EL (cell line): ENCODE measurements at regions not wholly inside any gene's neighbourhood (a gene's known extent, or its start where the extent isn't known, plus 50 kb on each side); places are given as distances from the start of the nearest gene placed in this dataset.
"Not testable (repeated sequence)": the region's sequence is repeated elsewhere in the genome, so short reads cannot be mapped to it uniquely, and the experiment has no call there.

Experiments
- DNase-seq: peaks from one replicate; pipeline ENCODE4 v3.0.0-alpha.2; 2016

DNA sequence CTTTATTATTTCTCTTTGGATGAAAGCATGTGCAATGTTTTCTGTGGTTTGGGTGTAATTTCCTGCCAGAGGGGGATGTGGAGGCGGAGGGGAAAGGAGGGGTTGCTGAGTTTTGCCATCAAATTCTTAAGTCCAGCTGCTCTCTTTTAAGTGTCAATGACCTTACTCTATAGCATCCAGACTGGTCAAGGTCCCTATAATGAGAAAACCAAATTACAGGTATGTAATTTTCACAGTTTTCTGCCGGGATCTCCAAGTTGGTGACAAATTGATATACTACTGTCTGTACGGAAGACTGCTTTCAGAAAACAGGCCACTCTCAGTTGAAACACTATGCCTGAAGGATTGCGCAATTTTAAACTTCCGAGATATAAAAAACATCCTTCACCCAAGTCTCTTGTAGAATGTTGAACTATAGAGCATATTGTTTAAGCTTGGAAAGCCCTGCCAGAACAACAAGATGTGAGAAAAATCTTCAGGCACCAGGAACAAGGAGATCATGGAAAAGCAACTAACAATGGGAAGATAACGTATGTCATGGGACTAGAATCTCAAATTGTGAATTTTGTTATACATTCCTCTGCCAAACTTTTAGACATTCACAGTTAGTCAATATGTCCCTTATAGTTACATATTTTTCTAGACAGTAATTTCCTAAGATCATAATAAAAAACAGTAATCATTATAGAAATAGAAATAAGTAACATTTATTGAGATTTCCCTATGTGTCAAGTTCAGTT, 300.7 kb upstream of the SATB1 start:
- DNase-seq: no peak

DNA sequence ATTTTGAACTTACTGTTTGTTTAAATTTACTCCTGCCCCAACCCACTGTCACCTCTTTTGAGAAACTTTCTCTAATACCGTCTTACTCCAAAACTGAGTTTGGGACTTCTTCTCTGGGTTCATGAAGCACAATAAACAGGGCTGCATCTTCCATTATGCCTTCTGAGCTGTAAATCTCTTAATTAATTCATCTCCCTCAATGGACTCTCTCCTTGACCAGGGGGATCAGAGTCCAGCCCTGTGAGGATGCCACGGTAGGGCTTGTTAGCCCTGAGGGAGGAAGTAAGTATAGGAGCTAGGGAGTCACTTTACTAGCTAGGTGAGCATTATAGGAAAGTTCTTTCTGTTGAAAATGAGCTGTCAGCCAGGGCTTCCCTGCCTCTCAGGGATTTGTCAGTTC, 299.3 kb upstream of the SATB1 start:
- no peak for DNase-seq

DNA sequence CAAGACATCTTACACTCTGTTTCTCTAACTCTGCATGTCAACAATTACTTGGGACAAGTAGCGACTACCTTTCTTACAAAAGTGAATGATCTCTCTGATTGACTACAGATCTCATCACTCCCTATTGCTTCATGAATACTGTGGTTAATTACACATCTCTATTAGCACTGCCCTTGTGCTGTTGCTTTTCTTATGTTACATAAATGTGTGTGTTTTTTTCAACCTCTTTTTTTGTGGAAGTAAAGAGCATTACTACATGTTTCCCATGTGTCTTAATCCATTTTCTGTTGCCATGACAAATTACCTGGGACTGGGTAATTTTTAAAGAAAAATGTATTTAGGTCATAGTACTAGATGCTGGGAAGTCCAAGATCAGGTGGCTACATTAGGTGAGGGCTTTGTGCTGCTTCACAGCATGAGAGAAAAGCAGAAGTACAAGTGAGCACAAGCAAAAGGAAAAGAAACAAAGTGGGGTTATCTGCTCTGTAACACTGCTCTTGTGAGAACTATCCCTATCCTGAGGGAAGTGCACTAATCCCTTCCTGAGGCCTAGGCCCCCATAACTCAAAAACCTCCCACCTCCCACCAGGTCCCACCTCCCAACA, 298.2 kb upstream of the SATB1 start:
- DNase-seq: no peak

DNA sequence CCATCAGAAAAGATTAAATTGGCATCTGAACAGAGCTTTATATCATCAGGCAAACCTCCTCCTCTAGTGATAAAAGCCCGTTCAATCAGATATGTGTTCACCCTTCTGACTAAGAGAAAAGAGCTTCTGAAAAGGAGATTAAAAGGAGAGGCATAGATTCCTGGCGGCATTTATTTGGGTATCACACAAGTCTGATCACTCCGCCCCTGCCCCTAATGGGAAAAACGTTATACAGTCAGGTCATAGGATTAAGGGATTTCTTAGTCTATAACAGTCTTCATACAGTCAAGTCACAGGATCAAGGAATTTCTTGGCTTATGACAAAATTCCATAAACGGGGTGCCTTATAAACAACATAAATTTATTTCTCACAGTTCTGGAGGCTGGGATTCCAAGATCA, 295.4 kb upstream of the SATB1 start:
- DNase-seq: no peak

DNA sequence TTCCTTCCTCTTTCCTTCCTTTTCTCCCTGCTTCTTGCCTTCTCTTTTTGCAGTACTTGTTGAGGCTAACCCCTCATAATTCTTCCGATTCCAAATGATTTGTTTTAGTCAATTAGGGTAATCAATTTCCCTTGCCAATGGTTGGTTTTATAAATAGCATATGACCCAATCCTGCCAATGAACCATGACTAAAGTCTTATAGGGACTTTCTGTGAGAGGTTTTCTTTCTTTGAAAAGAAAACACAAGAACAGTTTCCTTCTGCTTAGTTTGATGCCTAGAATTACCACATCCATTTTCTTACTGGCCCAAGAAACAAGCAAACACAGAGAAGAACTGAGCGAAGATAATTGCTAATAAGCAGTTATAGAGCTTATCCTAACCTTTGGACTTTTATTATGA, 292.5 kb upstream of the SATB1 start:
- DNase-seq: no peak

DNA sequence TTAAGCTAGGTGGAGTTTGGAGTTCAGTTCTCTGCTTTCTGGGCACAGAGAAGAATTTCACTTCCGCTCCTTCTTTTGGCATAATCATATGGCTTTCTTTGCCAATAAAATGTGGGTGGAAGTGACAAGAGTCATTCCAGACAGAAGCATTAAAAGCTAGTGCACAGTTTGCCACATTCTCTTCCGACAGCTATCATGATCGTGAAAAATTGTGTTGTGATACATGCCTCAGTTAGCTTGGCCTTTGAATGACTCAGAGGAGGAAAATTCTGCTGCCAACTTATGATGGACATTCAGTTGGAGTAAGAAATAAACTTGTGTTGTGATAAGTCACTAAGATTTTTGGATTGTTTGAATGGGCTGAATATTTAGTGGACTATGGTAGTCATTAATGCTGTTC, 291.7 kb upstream of the SATB1 start:
- DNase-seq: no peak

DNA sequence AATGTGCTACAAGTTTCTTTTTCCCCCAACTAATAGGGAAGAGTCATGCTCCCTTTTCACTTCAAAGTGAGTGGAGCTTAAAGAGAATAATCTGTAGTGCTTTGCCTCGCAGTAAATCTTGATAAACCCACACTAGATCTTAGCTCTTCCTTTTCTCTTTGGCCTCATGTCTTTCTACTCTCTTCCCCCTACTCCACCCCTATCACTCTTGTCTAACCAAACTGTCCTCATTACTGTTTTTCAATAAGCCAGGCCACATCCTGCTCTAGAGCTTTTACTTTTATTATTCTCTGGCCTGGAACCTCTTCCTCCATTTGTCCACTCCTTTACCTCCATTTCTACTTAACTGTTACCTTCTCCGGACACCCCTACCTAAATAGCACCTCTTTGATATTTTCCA, 291.0 kb upstream of the SATB1 start:
- DNase-seq: no peak

DNA sequence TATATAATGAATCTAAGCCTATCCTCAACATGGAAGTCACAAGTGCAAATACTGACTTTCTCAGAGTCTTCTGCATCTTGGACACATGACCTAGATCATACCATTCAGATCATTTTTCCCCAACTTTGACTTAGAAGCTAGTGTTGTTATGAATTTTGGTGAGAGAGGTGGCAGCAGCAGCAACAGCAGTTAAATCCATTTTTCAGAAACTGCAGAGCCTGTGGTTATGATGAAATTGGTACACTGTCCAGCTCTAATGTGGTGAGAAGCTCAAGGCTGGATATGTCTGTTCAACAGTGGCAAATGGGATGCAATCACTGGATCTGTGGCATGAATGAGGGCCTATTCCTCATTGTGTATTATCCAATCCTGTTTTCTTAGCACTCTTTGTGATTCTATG, 290.1 kb upstream of the SATB1 start:
- no peak for DNase-seq

DNA sequence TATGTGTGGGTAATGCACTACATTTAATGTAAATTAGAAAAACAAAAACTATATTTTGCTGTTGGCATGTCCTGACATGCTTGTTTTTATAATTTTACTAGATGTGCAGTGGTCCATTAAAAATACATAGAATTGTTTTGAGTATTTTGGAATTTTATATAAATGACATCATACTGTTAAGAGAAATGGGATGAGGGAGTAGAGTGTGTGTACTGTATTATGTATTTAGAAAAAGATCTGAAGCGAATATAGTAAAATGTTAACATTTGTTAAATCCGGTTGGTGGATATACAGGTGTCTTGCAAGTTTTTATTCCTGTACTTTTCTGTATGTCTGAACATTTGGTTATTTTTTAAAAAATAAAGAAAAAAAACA, 288.4 kb upstream of the SATB1 start:
- DNase-seq: no peak

DNA sequence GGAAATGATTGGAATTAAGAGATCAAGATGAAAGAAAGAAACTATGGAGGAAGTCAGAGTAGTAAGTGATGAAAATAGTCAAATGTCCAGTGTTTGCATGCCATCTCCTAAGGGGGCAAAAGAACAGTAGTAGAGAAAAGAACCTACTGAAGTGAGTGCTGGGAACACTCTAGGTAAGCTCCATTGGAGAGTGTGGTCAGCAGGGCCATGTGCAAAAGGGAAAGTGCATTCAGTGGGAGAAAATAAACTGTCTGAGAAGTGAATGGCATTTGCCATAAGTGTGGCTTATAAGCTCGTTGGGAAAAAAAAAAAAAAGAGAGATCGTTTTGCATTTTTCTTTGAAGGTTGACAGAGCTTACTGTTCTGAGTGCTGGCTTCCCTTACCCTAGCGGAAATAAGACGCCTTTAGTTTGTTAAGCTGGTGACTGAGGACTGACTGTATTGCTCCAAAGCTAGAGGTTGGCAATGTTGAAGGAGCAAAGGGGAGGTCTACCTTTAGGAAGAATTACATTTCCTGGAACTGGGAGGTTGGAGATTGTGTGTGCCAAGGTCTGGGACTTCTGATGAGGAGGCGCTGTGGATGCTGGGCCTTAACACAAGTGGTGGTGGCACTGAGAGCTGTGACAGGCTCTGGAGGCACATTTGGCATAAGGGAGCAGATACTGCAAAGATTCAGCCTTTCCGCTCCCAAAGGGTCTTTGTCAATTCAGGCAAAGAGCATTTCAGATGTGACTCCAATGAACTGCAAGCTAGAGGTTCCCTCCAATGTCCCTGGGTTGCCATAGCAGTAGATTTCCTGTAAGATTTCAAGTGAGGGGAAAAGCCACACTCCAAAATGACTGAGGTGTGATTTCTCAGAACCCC, 287.8 kb upstream of the SATB1 start:
- DNase-seq: no peak

DNA sequence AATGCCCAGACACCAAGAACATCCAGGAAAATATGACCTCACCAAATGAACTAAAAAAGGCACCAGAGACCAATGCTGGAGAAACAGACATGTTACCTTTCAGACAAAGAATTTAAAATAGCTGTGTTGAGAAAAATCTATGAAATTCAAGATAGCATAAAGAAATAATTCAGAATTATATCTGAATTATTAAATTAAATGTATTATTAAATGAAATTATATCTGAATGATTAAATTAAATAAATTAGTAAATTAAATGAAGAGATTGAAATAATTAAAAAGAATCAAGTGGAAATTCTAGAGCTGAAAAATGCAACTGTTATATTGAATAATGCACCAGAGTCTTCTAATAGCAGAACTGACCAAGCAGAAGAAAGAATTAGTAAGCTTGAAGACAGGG, 279.2 kb upstream of the SATB1 start:
- no peak for DNase-seq

DNA sequence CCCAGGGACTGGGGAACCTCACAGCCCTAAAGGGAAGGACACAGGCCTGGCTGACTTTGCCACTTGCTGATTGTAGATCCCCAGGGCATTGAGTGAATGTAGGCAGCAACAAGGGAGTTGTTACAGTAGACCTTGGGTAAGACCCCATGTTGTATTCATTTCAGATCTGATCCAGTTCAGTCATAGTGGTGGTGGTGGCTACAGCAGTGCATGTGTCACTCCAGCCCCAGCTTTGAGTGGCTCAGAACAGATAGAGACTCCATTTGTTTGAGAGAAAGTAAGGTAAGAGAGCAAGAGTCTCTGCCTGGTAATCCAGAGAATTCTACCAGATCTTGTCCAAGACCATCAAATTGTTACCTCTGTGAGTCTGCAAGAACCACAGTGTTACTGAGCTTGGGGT, 278.7 kb upstream of the SATB1 start:
- no peak for DNase-seq

DNA sequence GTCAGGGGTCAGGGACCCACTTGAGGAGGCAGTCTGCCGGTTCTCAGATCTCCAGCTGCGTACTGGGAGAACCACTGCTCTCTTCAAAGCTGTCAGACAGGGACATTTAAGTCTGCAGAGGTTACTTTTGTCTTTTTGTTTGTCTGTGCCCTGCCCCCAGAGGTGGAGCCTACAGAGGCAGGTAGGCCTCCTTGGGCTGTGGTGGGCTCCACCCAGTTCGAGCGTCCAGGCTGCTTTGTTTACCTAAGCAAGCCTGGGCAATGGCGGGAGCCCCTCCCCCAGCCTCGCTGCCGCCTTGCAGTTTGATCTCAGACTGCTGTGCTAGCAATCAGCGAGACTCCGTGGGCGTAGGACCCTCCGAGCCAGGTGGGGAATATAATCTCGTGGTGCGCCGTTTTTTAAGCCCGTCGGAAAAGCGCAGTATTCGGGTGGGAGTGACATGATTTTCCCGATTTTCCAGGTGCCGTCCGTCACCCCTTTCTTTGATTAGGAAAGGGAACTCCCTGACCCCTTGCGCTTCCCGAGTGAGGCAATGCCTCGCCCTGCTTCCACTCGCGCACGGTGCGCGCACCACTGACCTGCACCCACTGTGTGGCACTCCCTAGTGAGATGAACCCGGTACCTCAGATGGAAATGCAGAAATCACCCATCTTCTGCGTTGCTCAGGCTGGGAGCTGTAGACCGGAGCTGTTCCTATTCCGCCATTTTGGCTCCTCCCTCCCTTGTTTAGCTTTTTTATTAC, 268.6 kb upstream of the SATB1 start:
- not testable (repeated sequence) for DNase-seq

DNA sequence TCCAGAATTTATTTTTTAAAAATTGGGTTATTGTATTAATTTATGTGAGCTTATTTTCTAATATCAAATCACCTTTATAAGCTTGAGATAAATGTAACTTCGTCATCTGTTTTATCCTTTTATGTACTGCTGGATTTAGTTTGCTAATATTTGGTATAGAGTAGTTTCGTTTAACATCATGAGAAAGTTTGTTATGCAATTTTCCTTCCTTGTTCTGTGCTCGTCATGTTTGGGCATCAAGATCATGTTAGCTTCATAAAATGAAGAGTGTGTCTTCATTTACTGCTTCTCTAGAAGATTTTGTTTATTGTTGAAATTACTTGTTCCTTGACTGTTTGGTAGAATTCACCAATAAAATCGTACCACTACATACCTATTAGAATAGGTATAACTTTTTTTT, 262.1 kb upstream of the SATB1 start:
- DNase-seq: no peak

DNA sequence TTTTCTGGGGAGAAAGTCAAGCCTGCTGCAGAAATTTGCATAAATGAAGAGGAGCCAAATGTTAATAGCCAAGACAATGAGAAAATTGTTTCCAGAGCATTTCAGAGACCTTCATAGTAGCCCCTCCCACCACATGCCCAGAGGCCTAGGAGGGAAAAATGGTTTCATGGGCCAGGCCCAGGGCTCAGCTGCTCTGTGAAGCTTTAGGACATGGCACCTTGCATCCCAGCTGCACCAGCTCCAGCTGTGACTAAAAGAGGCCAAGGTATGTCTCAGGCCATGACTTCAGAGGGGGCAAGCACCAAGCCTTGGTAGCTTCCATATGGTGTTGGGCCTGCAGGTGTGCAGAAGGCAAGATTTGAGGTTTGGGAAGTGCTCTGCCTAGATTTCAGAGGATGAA, 258.8 kb upstream of the SATB1 start:
- DNase-seq: no peak

DNA sequence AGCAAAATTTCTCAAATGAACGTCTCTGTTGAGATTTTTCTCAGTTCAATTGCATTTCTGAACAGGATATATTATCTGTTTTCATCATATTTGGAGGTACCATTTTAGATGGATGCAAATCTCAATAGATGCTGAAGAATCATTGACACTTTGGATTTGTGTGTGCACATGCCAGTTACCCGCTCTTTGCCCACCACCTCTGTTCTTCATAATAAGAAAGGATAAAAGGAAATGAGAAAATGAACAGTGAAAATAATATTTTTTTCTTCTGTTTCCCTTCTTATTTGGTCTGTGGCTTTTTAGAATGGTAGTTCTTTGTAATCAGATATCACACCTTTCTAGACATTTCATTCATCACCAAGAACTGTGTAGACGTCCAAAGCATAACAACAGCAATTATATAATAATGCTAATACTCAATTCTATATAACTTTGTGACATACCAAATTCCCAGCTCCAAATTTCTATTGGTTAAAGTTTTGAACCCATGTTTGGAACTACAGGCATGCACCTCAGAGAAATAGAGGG, 256.7 kb upstream of the SATB1 start:
- no peak for DNase-seq

DNA sequence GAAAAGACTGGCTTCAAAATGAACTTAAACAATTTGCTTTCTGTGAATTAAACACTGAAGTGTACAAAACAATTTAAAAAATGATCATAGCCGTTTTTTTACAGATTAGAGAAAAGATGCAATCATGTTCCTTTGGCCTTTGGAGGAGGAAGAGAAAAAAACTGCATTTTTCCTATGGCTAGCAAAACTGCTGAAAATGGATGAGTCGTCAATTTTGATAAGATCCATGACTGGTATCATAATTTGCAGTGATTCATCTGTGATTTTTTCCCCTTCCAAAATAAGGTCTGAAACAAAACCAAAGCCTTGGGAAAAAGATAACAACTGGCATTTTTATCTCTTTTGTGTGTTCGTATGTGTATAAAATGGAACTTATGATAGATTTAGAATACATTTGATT, 255.6 kb upstream of the SATB1 start:
- no peak for DNase-seq

DNA sequence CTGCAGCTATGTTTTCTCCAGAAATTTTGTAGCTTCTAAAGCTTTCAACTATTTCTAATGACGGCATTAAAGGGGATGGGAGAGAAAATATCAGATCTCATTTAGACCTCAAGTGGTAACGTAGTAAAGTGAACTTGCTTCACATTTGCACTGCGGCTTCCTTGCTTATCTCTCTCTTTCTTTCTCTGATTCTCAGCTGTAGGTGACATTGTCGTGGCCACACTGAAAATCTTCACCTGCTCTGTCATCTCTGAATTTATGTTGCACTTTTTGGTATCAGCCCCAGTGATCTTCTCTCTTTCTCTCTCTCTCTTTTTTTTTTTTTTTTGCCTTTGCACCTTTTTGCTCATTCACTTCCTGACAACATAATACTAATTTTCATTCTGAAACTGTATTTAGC, 254.1 kb upstream of the SATB1 start:
- DNase-seq: no peak

DNA sequence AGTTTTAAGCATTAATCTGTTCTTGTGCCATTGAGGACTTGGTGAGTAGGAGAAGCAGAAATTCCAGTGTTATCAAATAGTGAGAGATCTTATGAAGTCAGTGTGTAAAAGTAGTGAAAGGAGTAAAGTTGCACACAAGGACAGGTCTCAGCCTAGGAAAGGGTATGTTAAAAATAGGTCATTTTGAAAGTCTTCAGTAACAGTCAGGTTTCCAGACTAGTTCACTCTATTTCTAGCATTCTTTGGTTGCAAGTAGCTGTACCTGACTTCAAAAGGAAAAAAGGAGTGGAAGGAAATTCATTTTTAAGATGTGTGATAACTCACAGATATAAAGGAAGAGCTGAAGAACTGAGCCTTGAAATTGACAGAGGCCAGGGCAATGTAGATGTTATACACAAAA, 250.1 kb upstream of the SATB1 start:
- DNase-seq: no peak

DNA sequence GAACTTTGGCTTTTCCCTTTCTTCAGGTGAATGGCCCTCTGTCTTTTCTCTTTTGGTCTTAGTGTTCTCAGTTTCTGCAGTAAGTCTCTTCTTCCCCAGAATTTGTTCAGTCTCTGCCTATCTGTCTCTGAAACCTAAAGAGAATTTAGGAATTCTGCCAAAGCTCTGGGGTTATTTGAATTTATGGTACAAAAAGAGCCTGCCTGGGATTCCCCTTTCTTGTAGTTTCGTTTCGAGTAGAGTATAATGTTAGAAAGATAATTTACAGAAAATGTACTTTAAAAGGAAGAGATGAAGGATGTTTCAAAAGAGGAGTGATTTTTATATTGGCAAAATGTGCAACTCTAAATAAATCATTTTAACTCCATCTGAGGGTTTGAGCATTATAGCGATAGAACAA, 247.4 kb upstream of the SATB1 start:
- no peak for DNase-seq

DNA sequence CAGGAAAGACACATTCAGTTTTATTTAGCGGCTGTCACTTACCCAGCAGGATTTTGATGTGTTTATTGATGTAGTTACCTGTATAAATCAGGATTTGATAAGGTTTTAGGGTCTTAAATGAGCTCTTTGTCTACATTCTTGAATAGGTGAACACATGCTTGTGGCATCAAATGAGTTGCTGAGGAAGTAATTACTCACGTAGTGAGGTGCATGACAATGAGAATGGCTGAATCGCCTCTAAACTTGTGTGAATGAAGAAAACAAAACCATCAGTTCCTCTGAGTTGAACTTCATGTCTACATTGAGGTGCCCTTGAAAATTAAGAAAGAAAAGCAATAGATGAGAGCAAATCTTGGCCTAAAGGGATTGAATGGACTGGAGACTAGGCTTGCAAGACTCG, 245.6 kb upstream of the SATB1 start:
- no peak for DNase-seq

DNA sequence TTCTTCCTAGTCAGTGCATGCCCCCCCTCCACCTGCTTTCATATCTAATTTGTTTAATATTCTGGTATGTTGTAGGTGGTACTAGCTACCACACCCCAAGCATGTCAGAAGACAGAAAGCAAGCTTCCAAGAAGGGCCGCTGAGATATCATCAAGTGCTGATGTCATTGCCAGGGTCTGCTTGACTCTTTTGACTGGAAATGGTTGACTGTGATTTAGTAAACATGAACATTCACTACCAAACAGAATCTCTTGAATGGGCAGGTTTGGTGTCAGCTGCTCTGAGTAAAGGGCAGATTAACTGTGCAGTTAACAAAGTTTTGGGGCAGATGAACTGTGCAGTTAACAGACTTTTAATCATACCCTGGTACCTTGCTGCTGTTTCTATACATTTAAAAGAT, 244.2 kb upstream of the SATB1 start:
- no peak for DNase-seq

DNA sequence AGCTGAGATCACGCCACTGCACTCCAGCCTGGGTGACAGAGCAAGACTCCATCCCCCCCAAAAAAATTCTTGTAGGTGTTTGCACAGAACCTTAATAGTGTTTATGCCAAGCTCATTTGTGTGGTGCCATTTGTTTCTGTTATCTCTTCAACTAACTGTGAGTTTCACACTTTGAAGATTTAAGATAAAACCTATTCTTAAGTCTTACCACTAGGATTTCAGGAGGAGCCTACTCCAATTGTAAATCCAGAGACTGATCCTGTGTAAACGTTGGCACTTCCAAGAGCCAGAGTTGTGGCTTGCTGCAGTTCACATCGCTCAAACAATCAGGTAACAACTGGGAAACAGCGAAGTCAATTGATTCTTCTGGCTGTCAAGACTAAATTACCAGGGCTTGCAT, 242.4 kb upstream of the SATB1 start:
- no peak for DNase-seq
